ENCODE measurements at regions not wholly inside any gene's neighbourhood (a gene's known extent, or its start where the extent isn't known, plus 50 kb on each side); places are given as distances from the start of the nearest gene placed in this dataset.

DNA sequence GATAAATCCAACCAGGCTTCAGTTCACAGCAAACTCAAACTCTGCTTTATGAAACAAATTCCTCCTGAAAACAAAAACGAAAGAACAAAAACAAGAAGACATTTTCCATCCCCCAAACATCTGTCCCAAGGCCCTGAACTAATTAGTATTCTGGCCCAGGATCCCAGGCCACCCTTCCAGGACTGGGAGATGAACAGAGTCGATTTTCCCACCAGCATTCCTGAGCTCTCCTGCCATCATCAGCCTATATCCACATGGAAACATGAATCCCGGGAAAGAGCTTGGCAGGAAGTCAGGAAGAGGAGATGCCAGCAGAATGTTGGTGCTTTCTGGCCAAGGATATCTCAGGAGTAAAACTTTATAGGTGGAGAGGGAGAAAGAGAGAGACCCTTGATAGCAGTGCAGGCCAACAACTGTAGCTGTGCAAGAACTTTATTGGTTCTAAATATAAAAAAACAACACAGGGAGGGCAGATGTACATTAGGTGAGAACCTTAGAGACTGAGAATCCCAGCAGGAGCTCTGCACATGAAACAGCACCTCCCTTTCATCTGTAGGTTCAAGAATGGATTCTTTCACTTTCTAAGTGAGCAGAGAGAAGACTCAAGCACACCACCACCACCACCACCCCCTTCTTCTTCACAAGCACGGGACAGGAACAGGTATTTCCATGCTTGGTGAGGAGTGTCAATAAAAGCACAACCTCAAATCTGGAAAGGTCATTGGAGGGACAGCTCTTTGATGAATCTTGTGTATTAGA, 190.7 kb upstream of the TAS2R1 start:
- Histone ChIP-seq H3K27ac (ENCODE audit: low read depth, low read length, poor library complexity, severe bottlenecking) (no peak overlapping the region), H3K4me2 (ENCODE audit: low read length) (no peak overlapping the region), H3K36me3 (ENCODE audit: insufficient read depth, low read length) (no peaks in the 10 kb centered on the region), H3K9me2 (ENCODE audit: insufficient read depth, low read length) (no peaks in the 10 kb centered on the region), H3K79me2 (ENCODE audit: insufficient read depth, low read depth, low read length) (no peaks in the 10 kb centered on the region), H3K4me3 (ENCODE audit: low read depth, low read length, poor library complexity, severe bottlenecking) (no peak overlapping the region), H3K4me1 (ENCODE audit: insufficient read depth, low read length, poor library complexity, severe bottlenecking) (no peaks in the 10 kb centered on the region), H4K20me1 (ENCODE audit: insufficient read depth, low read length) (no peaks in the 10 kb centered on the region), H3K9me3 (ENCODE audit: low read length) (no peaks in the 10 kb centered on the region), H2AFZ (ENCODE audit: low read length) (no peak overlapping the region)
- no TSS peak for BruUV-seq (replicated peaks)
- ChIA-PET POLR2A (no interaction called here), CTCF (ENCODE audit: unreplicated experiment) (interaction anchor here (0.5 kb wide), 1 partner anchor 109 kb away, joined by 3 read pairs; no protein-coding TSS in a partner anchor)
- no peak for DNase-seq (ENCODE audit: low spot score)
- TF ChIP-seq, protein P1, sequence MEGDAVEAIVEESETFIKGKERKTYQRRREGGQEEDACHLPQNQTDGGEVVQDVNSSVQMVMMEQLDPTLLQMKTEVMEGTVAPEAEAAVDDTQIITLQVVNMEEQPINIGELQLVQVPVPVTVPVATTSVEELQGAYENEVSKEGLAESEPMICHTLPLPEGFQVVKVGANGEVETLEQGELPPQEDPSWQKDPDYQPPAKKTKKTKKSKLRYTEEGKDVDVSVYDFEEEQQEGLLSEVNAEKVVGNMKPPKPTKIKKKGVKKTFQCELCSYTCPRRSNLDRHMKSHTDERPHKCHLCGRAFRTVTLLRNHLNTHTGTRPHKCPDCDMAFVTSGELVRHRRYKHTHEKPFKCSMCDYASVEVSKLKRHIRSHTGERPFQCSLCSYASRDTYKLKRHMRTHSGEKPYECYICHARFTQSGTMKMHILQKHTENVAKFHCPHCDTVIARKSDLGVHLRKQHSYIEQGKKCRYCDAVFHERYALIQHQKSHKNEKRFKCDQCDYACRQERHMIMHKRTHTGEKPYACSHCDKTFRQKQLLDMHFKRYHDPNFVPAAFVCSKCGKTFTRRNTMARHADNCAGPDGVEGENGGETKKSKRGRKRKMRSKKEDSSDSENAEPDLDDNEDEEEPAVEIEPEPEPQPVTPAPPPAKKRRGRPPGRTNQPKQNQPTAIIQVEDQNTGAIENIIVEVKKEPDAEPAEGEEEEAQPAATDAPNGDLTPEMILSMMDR (conservative IDR thresholded peaks at IDR 0.05; ENCODE audit: low read length), result no peak
- no peak for TF ChIP-seq EZH2phosphoT487 (IDR thresholded peaks at IDR 0.05; ENCODE audit: borderline replicate concordance, low read depth, low read length)
- intact Hi-C loops (cut with micrococcal nuclease; ENCODE audit: unreplicated experiment), result no loop called here

DNA sequence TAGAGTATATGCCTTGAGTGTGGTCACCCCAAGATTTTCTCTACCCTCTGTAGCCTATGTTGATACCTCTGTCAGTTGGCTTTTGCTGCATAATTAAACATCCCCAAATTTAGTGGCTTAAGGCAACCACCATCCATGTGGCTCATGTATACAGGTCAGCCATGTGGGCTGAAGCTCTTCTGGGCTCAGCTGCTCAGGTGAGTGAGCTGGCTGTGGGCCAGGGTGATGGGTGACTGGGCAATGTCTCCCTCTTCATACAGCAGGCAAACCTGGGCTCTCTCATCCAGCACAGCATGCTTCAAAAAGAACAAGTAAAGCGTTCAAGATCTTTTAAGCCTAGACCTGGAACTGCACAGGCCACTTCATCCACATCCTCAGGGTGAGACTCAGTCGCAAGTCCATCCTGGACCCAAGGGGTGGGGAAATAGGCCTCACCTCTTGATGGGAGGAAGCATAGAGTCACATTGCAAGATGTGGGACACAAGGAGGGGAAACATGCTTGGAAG, 188.2 kb upstream of the TAS2R1 start:
- BruUV-seq (replicated peaks), result no TSS peak
- POLR2A ChIA-PET, result no interaction called here
- no peak for TF ChIP-seq EZH2phosphoT487 (IDR thresholded peaks at IDR 0.05; ENCODE audit: borderline replicate concordance, low read depth, low read length)
- TF ChIP-seq, protein P1 (conservative IDR thresholded peaks at IDR 0.05; ENCODE audit: low read length), result no peak

DNA sequence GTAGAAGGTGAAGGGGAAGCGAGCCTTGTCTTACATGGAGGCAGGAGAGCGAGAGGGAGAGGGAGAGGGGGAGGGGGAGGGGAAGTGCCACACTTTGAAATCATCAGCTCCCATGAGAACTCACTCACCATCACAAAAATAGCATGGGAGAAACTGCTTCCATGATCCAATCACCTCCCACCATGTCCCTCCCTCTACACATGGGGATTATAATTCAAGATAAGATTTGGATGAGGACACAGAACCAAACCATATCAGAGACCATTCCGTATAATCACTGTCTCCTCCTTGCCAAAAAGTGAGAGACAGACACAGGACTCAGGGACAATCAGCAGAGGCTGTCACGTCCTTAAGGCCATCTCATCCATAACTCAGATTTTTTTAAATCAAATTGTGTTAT, 187.7 kb upstream of the TAS2R1 start:
- Histone ChIP-seq H3K9me2 (ENCODE audit: insufficient read depth, low read length) (no peaks in the 10 kb centered on the region), H3K4me3 (ENCODE audit: low read depth, low read length, poor library complexity, severe bottlenecking) (no peak overlapping the region), H3K36me3 (ENCODE audit: insufficient read depth, low read length) (no peaks in the 10 kb centered on the region), H3K9me3 (ENCODE audit: low read length) (no peaks in the 10 kb centered on the region), H4K20me1 (ENCODE audit: insufficient read depth, low read length) (no peaks in the 10 kb centered on the region), H3K4me1 (ENCODE audit: insufficient read depth, low read length, poor library complexity, severe bottlenecking) (no peaks in the 10 kb centered on the region), H3K27ac (ENCODE audit: low read depth, low read length, poor library complexity, severe bottlenecking) (no peak overlapping the region), H3K4me2 (ENCODE audit: low read length) (no peak overlapping the region), H3K79me2 (ENCODE audit: insufficient read depth, low read depth, low read length) (no peaks in the 10 kb centered on the region), H2AFZ (ENCODE audit: low read length) (no peak overlapping the region)
- no TSS peak for BruUV-seq (replicated peaks)
- TF ChIP-seq, protein P1 (conservative IDR thresholded peaks at IDR 0.05; ENCODE audit: low read length), result no peak
- TF ChIP-seq EZH2phosphoT487 (IDR thresholded peaks at IDR 0.05; ENCODE audit: borderline replicate concordance, low read depth, low read length), result no peak
- no peak for DNase-seq (ENCODE audit: low spot score)
- intact Hi-C loops (cut with micrococcal nuclease; ENCODE audit: unreplicated experiment), result no loop called here
- ChIA-PET POLR2A (no interaction called here), CTCF (ENCODE audit: unreplicated experiment) (no interaction called here)

More for the DNA sequence above, 188.2 kb upstream of the TAS2R1 start:
- Histone ChIP-seq H3K79me2 (ENCODE audit: insufficient read depth, low read depth, low read length) (no peaks in the 10 kb centered on the region), H3K4me3 (ENCODE audit: low read depth, low read length, poor library complexity, severe bottlenecking) (no peak overlapping the region), H4K20me1 (ENCODE audit: insufficient read depth, low read length) (no peaks in the 10 kb centered on the region), H3K4me2 (ENCODE audit: low read length) (no peak overlapping the region), H3K9me3 (ENCODE audit: low read length) (no peaks in the 10 kb centered on the region), H3K27ac (ENCODE audit: low read depth, low read length, poor library complexity, severe bottlenecking) (no peak overlapping the region), H3K36me3 (ENCODE audit: insufficient read depth, low read length) (no peaks in the 10 kb centered on the region), H2AFZ (ENCODE audit: low read length) (no peak overlapping the region), H3K9me2 (ENCODE audit: insufficient read depth, low read length) (no peaks in the 10 kb centered on the region), H3K4me1 (ENCODE audit: insufficient read depth, low read length, poor library complexity, severe bottlenecking) (no peaks in the 10 kb centered on the region)
- CTCF ChIA-PET (ENCODE audit: unreplicated experiment), result no interaction called here
- no peak for DNase-seq (ENCODE audit: low spot score)
- intact Hi-C loops (cut with micrococcal nuclease; ENCODE audit: unreplicated experiment), result no loop called here
